ENCODE measurements at regions not wholly inside any gene's neighbourhood (a gene's known extent, or its start where the extent isn't known, plus 50 kb on each side); places are given as distances from the start of the nearest gene placed in this dataset.

GRCh38 chr4:65167719-65168118 is 502.6 kb downstream of the EPHA5 start:
- H2AFZ ChIP-seq (ENCODE audit: low read length): no peak overlapping the region
- no peak for FAIRE-seq
- DNase-seq (ENCODE audit: low spot score): no peak
- H3K9ac ChIP-seq (ENCODE audit: insufficient read depth, low read depth, low read length): no peak overlapping the region
- POLR2A ChIA-PET: no interaction called here
- no TSS peak for BruUV-seq (replicated peaks)
- H3K27me3 ChIP-seq (ENCODE audit: control insufficient read depth in 1 of 2, insufficient read depth in 2 of 2, low read length in 2 of 2): no peaks in the 10 kb centered on the region
- intact Hi-C loops (cut with micrococcal nuclease; ENCODE audit: unreplicated experiment) (no loop called here), in situ Hi-C loops (cut with HindIII; ENCODE audit: extremely low pct_ligation_motif_present, low pct_unique_long_range_greater_than_20kb) (no loop called here)
- H3K4me1 ChIP-seq (ENCODE audit: insufficient read depth, low read length): no peaks in the 10 kb centered on the region
- TF ChIP-seq RAD51 (IDR thresholded peaks at IDR 0.05; ENCODE audit: borderline replicate concordance) (no peak), GABPA (IDR thresholded peaks at IDR 0.05; ENCODE audit: low read depth, low read length) (no peak), GABPA (CRISPR knock-in tag; IDR thresholded peaks at IDR 0.05; ENCODE audit: low read depth) (no peak), GTF3A (CRISPR knock-in tag; conservative IDR thresholded peaks at IDR 0.05) (no peak), ZNF598 (CRISPR knock-in tag; IDR thresholded peaks at IDR 0.05; ENCODE audit: borderline replicate concordance) (no peak), STAG1 (CRISPR knock-in tag; IDR thresholded peaks at IDR 0.05) (no peak), FOXC1 (CRISPR knock-in tag; IDR thresholded peaks at IDR 0.05; ENCODE audit: borderline replicate concordance) (no peak), AKAP8 (CRISPR knock-in tag; IDR thresholded peaks at IDR 0.05) (no peak), THYN1 (CRISPR knock-in tag; IDR thresholded peaks at IDR 0.05; ENCODE audit: borderline replicate concordance, low read depth) (no peak), MIER2 (CRISPR knock-in tag; IDR thresholded peaks at IDR 0.05) (no peak), PTBP1 (IDR thresholded peaks at IDR 0.05; ENCODE audit: low read depth, low read length, poor library complexity, severe bottlenecking) (no peak), ZSCAN9 (CRISPR knock-in tag; IDR thresholded peaks at IDR 0.05; ENCODE audit: borderline replicate concordance) (no peak), MXD1 (CRISPR knock-in tag; IDR thresholded peaks at IDR 0.05) (no peak), NFKB2 (CRISPR knock-in tag; IDR thresholded peaks at IDR 0.05; ENCODE audit: borderline replicate concordance) (no peak), TAF1 (CRISPR knock-in tag; IDR thresholded peaks at IDR 0.05) (no peak), NPAS2 (CRISPR knock-in tag; IDR thresholded peaks at IDR 0.05; ENCODE audit: borderline replicate concordance) (no peak)
- TF ChIP-seq, protein P1, sequence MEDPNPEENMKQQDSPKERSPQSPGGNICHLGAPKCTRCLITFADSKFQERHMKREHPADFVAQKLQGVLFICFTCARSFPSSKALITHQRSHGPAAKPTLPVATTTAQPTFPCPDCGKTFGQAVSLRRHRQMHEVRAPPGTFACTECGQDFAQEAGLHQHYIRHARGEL (CRISPR knock-in tag; IDR thresholded peaks at IDR 0.05): no peak
- TF ChIP-seq, protein P2, sequence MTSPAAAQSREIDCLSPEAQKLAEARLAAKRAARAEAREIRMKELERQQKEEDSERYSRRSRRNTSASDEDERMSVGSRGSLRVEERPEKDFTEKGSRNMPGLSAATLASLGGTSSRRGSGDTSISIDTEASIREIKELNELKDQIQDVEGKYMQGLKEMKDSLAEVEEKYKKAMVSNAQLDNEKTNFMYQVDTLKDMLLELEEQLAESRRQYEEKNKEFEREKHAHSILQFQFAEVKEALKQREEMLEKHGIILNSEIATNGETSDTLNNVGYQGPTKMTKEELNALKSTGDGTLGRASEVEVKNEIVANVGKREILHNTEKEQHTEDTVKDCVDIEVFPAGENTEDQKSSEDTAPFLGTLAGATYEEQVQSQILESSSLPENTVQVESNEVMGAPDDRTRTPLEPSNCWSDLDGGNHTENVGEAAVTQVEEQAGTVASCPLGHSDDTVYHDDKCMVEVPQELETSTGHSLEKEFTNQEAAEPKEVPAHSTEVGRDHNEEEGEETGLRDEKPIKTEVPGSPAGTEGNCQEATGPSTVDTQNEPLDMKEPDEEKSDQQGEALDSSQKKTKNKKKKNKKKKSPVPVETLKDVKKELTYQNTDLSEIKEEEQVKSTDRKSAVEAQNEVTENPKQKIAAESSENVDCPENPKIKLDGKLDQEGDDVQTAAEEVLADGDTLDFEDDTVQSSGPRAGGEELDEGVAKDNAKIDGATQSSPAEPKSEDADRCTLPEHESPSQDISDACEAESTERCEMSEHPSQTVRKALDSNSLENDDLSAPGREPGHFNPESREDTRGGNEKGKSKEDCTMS (CRISPR knock-in tag; conservative IDR thresholded peaks at IDR 0.05): no peak
- TF ChIP-seq, protein P3, sequence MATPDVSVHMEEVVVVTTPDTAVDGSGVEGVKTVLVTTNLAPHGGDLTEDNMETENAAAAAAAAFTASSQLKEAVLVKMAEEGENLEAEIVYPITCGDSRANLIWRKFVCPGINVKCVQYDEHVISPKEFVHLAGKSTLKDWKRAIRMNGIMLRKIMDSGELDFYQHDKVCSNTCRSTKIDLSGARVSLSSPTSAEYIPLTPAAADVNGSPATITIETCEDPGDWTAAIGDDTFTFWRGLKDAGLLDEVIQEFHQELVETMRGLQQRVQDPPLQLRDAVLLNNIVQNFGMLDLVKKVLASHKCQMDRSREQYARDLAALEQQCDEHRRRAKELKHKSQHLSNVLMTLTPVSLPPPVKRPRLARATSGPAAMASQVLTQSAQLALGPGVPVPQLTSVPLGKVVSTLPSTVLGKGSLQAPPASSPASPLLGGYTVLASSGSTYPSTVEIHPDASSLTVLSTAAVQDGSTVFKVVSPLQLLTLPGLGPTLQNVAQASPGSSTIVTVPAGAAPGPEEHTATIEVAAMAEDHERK (CRISPR knock-in tag; IDR thresholded peaks at IDR 0.05; ENCODE audit: low read depth): no peak
- TF ChIP-seq, protein P4, sequence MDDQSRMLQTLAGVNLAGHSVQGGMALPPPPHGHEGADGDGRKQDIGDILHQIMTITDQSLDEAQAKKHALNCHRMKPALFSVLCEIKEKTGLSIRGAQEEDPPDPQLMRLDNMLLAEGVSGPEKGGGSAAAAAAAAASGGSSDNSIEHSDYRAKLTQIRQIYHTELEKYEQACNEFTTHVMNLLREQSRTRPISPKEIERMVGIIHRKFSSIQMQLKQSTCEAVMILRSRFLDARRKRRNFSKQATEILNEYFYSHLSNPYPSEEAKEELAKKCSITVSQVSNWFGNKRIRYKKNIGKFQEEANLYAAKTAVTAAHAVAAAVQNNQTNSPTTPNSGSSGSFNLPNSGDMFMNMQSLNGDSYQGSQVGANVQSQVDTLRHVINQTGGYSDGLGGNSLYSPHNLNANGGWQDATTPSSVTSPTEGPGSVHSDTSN (CRISPR knock-in tag; IDR thresholded peaks at IDR 0.05; ENCODE audit: borderline replicate concordance): no peak
- no peak overlapping the region for H3K27ac ChIP-seq (ENCODE audit: extremely low read length, insufficient read depth, low read length)
- no peaks in the 10 kb centered on the region for H4K20me1 ChIP-seq (ENCODE audit: insufficient read depth, low read length)
- no peaks in the 10 kb centered on the region for H3K9me3 ChIP-seq (ENCODE audit: low read length)
- H3K79me2 ChIP-seq (ENCODE audit: insufficient read depth, low read length): no peaks in the 10 kb centered on the region
- H3K4me3 ChIP-seq (replicated peaks in 1 of 3; ENCODE audit: insufficient read depth in 1 of 3, low read depth in 2 of 3, low read length in 3 of 3): no peak overlapping the region
- CTCF ChIA-PET (ENCODE audit: low intra/inter-chr PET ratio, low total read pairs): no interaction called here
- no peak overlapping the region for H3K4me2 ChIP-seq (ENCODE audit: low read depth, low read length)
- WGBS (ENCODE audit: low lambda C conversion rate): 19% methylated on average over 3 of the region's 3 CpGs
- ATAC-seq: no peak
- H3K36me3 ChIP-seq (replicated peaks in 1 of 2; ENCODE audit: control insufficient read depth in 1 of 2, insufficient read depth in 2 of 2, low read length in 2 of 2): no peaks in the 10 kb centered on the region

All from HepG2 (cell line).